ENCODE measurements at regions not wholly inside any gene's neighbourhood (a gene's known extent, or its start where the extent isn't known, plus 50 kb on each side); places are given as distances from the start of the nearest gene placed in this dataset.
"Not testable (repeated sequence)": the region's sequence is repeated elsewhere in the genome, so short reads cannot be mapped to it uniquely, and the experiment has no call there.

GRCh38 chr16:17555176-17555575, 84.4 kb upstream of the XYLT1 start:
- DNase-seq (ENCODE audit: low spot score), result no peak

GRCh38 chr16:17552351-17552750, 81.6 kb upstream of the XYLT1 start:
- no peak for DNase-seq (ENCODE audit: low spot score)

- DNase-seq (ENCODE audit: low spot score), result not testable (repeated sequence)
Measured at GRCh38 chr16:17551682-17552081, 80.9 kb upstream of the XYLT1 start.

- DNase-seq (ENCODE audit: low spot score), result no peak
Measured at GRCh38 chr16:17548825-17549224, 78.1 kb upstream of the XYLT1 start.

GRCh38 chr16:17544785-17545184, 74.0 kb upstream of the XYLT1 start:
- no peak for DNase-seq (ENCODE audit: low spot score)

- DNase-seq (ENCODE audit: low spot score), result no peak
Measured at GRCh38 chr16:17544304-17544703, 73.5 kb upstream of the XYLT1 start.

GRCh38 chr16:17543073-17543472, 72.3 kb upstream of the XYLT1 start:
- no peak for DNase-seq (ENCODE audit: low spot score)

- no peak for DNase-seq (ENCODE audit: low spot score)
Measured at GRCh38 chr16:17541324-17541723, 70.6 kb upstream of the XYLT1 start.

- no peak for DNase-seq (ENCODE audit: low spot score)
Measured at GRCh38 chr16:17538927-17539326, 68.2 kb upstream of the XYLT1 start.

- no peak for DNase-seq (ENCODE audit: low spot score)
Measured at GRCh38 chr16:17532338-17532995, 61.7 kb upstream of the XYLT1 start.

GRCh38 chr16:17529982-17530760, 59.4 kb upstream of the XYLT1 start:
- DNase-seq (ENCODE audit: low spot score), result no peak

GRCh38 chr16:17526956-17527937, 56.5 kb upstream of the XYLT1 start:
- no peak for DNase-seq (ENCODE audit: low spot score)

- DNase-seq (ENCODE audit: low spot score), result no peak
Measured at GRCh38 chr16:17524656-17525055, 53.9 kb upstream of the XYLT1 start.

GRCh38 chr16:17520561-17520960, 49.8 kb upstream of the XYLT1 start:
- DNase-seq (ENCODE audit: low spot score), result no peak

Measured in putamen (tissue), 1 donor.